Muscle layer of colon (tissue), 2 donors: ENCODE measurements at regions not wholly inside any gene's neighbourhood (a gene's known extent, or its start where the extent isn't known, plus 50 kb on each side); places are given as distances from the start of the nearest gene placed in this dataset.
"Not testable (repeated sequence)": the region's sequence is repeated elsewhere in the genome, so short reads cannot be mapped to it uniquely, and the experiment has no call there.

Experiments
- H3K27ac ChIP-seq: one replicate; pipeline ENCODE4 v1.7.0; 2013; ENCODE audit warnings: low read depth, mild to moderate bottlenecking, low read length, moderate library complexity
- H3K27me3 ChIP-seq, 2 donors: one replicate each; pipeline ENCODE4 v1.7.0; 2013; ENCODE audit warnings: low read length in 2 of 2, mild to moderate bottlenecking in 2 of 2; ENCODE audit not compliant: insufficient read depth in 2 of 2, control insufficient read depth in 1 of 2
- H3K36me3 ChIP-seq: one replicate; pipeline ENCODE4 v1.7.0; 2013; ENCODE audit warnings: mild to moderate bottlenecking, low read length; ENCODE audit not compliant: insufficient read depth
- H3K4me1 ChIP-seq: one replicate; pipeline ENCODE4 v1.7.0; 2013; ENCODE audit warnings: mild to moderate bottlenecking, low read length; ENCODE audit not compliant: insufficient read depth
- H3K4me3 ChIP-seq, 2 donors: one replicate each; pipeline ENCODE4 v1.7.0; 2013; ENCODE audit warnings: low read length in 2 of 2, low read depth in 1 of 2, mild to moderate bottlenecking in 1 of 2, moderate library complexity in 1 of 2
- H3K9ac ChIP-seq: one replicate; pipeline ENCODE4 v1.7.0; 2013; ENCODE audit warnings: low read length
- H3K9me3 ChIP-seq: one replicate; pipeline ENCODE4 v1.7.0; 2013; ENCODE audit warnings: mild to moderate bottlenecking, low read length
- donor health status: abdominal sarcoma.
- donor health status: Adenocarcinoma of cecum.

DNA sequence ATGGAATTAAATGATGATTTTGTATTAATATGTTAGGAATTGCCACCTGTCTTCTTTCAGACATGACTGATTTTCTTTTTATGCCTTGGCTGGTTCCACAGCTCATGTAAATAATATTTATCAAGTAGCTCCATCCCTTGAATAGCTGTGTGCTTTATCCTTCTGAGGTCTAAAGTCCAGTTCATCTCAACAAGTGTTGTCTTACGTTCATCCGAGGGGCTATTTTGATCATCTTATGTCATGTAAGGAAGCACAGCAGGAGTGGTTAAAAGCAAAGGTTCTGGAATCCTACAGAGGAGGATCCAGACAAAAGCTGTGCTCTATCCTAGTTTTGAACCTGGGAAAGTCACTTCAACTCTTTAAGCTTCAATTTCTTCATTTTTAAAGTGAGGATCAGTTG is 123.7 kb upstream of the ATP2B1 start:
- H3K4me1 ChIP-seq: peaks cover 4% of the 10 kb centered on the region
- H3K9me3 ChIP-seq: no peaks in the 10 kb centered on the region
- H3K4me3 ChIP-seq: no peak overlapping the region
- no peak overlapping the region for H3K27ac ChIP-seq
- H3K9ac ChIP-seq: no peak overlapping the region
- no peaks in the 10 kb centered on the region for H3K27me3 ChIP-seq
- no peaks in the 10 kb centered on the region for H3K36me3 ChIP-seq

DNA sequence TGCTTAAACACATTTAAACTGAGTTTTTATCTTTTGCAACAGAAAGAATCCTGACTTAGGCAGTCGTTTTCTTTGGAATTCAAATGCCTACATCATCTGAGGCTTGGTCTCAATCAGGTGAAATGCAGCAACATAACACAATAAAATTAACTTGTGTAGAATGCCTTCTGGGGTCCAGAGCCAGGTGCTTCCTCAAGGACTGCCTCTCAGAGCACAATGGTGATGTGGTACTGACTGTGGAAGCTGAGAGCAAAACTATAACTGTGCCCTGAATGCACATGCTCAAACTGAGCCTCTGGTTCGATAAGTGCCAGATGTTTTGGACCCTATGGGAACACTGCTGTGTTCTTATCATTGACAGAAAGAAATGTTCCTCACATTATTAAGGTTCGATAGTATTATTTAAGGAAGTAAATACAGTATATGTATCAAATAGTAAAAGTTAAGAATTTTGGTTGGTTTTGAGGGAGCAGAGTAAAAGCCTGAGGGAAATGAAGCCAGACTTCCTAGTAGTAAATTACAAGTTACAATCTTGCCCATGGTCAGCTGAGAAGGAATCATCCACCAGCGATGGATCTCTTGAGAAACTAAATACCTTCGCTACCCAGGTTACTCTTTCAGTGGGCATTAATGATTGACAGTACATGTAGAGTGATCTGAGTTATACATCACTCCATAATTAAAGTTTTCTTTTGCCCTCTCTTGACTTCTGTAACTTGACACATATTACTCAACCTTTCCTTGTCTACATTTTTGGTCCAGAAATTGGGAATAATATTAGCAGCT is 122.9 kb upstream of the ATP2B1 start:
- no peak overlapping the region for H3K9ac ChIP-seq

DNA sequence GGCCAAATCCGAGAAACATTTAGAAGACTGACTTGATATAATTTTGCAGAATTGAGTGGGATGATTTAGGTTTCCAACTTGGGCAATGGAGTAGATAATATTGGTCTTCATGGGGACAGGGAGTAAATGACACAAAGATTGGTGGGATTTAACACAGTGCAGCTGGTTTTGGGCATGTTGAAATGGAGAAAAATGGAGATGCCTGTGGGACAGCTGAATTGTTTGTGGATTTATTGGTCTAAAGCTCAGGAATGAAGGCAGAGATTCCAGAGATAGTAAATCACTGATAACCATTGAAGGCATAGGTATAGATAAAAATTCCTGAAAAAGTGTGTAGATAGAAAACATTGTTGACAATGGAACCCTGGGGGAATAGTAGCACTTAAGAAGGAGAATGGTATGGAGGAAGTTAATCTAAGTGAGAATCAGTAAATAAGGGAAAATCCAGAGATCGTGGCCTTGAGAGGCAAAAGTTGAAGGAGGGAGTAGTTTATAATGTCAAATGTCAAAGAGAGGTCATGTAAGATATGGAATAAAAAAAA is 120.9 kb upstream of the ATP2B1 start:
- Histone ChIP-seq H3K36me3 (no peaks in the 10 kb centered on the region), H3K9ac (no peak overlapping the region), H3K4me3 (no peak overlapping the region), H3K9me3 (no peaks in the 10 kb centered on the region), H3K4me1 (peaks cover 4% of the 10 kb centered on the region), H3K27ac (no peak overlapping the region), H3K27me3 (no peaks in the 10 kb centered on the region)

More for the DNA sequence above, 122.9 kb upstream of the ATP2B1 start:
- no peak overlapping the region for H3K27ac ChIP-seq
- H3K4me3 ChIP-seq: no peak overlapping the region
- H3K4me1 ChIP-seq: peaks cover 4% of the 10 kb centered on the region
- no peaks in the 10 kb centered on the region for H3K36me3 ChIP-seq
- H3K27me3 ChIP-seq: no peaks in the 10 kb centered on the region
- H3K9me3 ChIP-seq: no peaks in the 10 kb centered on the region

DNA sequence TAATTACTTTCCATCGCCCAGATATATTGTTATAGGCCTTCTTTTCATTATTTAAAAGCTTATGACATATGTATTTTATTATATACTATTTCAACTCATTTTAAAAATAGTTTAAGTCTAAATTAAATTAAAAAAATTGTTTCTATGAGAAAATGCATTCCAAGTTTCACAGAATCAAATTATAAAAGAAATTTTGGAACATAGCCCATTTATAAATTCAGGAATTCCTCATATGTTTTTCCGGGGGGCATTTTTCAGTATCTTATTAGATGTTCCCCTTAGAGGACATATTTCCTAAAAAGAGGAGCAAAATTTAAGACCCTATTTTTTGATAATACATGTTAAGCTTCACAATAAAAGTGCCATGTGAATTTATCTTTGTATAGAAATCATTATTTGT is 119.9 kb upstream of the ATP2B1 start:
- Histone ChIP-seq H3K4me1 (peaks cover 4% of the 10 kb centered on the region), H3K9me3 (no peaks in the 10 kb centered on the region), H3K27ac (no peak overlapping the region), H3K9ac (no peak overlapping the region), H3K27me3 (no peaks in the 10 kb centered on the region), H3K4me3 (no peak overlapping the region), H3K36me3 (no peaks in the 10 kb centered on the region)

DNA sequence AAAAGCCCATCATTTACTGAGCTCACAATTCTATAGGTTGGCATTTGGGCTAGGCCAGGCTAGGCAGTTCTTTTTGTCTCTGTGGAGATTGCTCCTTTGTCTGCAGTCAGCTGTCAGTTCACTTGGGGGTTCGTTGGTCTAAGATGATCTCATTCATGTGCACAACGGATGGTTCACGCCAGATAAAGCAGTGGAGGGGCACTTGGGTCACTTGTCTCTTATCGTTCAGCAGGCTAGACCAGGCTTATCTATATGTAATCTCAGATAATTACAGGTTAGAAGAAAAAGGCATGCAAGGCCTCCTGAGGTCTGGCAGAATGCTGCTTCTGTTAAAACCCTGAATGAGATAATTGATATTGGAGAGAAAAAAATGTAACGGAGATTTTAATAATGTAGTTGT is 119.0 kb upstream of the ATP2B1 start:
- Histone ChIP-seq H3K9ac (no peak overlapping the region), H3K4me3 (no peak overlapping the region), H3K9me3 (no peaks in the 10 kb centered on the region), H3K27me3 (no peaks in the 10 kb centered on the region), H3K4me1 (peaks cover 4% of the 10 kb centered on the region), H3K27ac (no peak overlapping the region), H3K36me3 (no peaks in the 10 kb centered on the region)

DNA sequence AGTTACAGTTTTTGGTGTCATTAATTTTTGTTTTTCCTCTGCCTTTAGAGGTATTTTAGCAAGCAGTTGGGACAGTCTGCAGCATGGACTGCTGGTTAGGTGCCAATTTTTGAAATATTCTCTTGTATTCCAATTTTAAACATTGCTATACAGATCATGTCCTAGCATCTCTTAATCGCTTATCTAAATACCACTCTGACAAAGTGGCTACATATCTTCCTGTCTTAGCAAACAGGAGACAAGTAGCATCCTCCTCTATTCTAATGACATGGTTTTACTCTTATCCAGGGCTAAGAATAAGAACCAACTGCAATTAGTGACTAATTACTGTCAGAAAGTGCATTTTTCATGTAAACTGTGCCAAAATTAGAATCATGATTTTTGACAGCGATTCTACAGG is 117.8 kb upstream of the ATP2B1 start:
- H3K4me1 ChIP-seq: peaks cover 4% of the 10 kb centered on the region
- H3K4me3 ChIP-seq: no peak overlapping the region
- no peak overlapping the region for H3K27ac ChIP-seq
- H3K27me3 ChIP-seq: no peaks in the 10 kb centered on the region
- H3K36me3 ChIP-seq: no peaks in the 10 kb centered on the region
- no peaks in the 10 kb centered on the region for H3K9me3 ChIP-seq
- H3K9ac ChIP-seq: no peak overlapping the region

DNA sequence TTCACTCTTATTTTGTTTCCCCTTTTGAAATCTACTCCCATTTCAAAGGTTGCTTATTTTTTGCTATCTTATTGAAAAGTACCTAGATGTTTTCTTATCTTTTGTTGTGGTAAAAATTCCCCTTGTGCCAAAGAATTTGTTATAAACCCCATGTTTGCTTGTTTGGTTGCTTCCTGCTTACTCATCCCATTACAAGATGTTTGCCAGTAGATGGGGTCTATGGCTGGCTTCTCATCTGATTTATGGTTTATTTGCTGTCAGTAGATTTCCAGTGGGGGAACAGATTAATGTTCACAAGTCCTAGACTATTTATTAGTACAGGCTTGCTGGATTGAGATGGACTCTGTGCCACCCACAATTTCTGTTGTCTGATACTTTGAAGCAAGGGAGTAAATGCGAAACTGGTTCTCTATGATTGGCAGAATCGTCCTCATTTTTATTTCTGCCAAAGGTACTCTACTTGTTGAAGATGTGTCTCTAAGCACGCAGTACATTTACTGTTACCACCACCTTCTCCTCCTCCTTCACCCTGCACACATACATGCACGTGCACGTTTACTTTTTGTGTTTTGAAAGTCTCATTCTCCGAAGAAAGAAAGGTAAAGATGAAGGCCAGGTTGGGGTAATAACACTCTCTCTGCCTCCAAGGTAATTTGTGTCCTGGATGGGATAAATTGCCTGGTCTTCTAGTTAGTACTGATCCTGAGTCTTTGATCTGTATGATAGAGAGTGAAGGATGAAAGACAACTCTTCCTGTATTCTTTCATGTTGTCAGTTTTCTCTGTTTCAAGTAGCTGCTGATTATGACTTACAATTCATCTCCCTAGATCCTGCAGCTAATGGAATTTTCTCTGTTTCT is 117.2 kb upstream of the ATP2B1 start:
- Histone ChIP-seq H3K9me3 (no peaks in the 10 kb centered on the region), H3K9ac (no peak overlapping the region), H3K36me3 (no peaks in the 10 kb centered on the region), H3K4me1 (peaks cover 4% of the 10 kb centered on the region), H3K27me3 (no peaks in the 10 kb centered on the region), H3K27ac (no peak overlapping the region), H3K4me3 (no peak overlapping the region)

DNA sequence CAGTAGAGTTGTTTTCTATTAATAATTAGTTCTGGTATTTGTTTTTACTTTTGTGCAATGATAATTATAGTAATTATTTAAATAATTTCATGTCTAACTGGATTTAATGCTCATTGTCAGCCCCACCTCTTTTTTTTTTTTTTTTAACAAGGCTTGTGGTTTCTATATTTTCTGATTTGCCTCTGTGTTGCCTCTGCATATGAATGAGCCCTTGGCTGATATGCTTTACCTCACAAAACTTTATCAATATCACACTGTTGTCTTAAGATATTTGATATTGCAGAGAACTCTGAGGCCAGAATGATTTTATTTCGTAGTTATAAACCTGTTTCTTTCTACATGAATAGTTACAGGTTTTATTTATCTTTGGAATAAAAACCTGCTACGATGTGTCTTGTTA is 116.2 kb upstream of the ATP2B1 start:
- H3K36me3 ChIP-seq: no peaks in the 10 kb centered on the region
- H3K9ac ChIP-seq: no peak overlapping the region
- no peak overlapping the region for H3K27ac ChIP-seq
- peaks cover 4% of the 10 kb centered on the region for H3K4me1 ChIP-seq
- no peaks in the 10 kb centered on the region for H3K27me3 ChIP-seq
- no peak overlapping the region for H3K4me3 ChIP-seq
- H3K9me3 ChIP-seq: no peaks in the 10 kb centered on the region

DNA sequence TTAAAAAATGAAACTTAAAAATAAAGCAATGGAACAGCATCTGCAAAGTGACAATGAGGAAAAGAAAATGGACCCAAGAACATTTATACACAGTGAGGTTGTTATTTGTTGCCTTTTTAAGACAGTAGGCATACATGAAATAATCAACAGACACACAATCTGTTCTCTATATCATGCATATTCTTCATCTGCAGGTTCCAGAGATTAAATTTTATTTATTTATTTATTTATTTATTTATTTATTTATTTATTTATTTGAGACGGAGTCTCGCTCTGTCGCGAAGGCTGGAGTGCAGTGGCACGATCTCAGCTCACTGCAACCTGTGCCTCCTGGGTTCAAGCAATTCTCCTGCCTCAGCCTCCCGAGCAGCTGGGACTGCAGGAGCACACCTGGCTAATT is 114.4 kb upstream of the ATP2B1 start:
- H3K9ac ChIP-seq, H3K27me3 ChIP-seq, H3K9me3 ChIP-seq, H3K36me3 ChIP-seq, H3K4me1 ChIP-seq, H3K27ac ChIP-seq, H3K4me3 ChIP-seq: not testable (repeated sequence)

DNA sequence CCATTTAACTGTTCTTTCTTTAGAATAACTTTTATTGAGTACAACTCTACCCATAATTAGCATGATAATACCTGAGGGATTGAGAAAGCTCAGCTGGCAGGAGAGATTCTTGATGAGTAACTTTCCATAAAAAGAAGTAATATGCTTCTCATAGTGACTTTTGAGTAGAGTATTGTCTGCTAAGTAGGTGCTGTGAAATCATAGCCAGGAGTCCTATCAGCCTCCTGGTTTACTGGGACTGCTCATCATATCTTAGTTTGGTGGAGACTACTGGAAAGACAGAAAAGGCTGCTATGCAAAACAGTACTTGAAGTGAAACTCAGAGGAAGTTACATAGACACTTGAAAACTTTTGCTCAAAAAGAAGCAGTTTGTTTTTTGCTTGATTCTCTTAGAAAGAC is 113.3 kb upstream of the ATP2B1 start:
- H3K36me3 ChIP-seq: no peaks in the 10 kb centered on the region
- no peak overlapping the region for H3K4me3 ChIP-seq
- no peaks in the 10 kb centered on the region for H3K9me3 ChIP-seq
- H3K27ac ChIP-seq: no peak overlapping the region
- no peak overlapping the region for H3K9ac ChIP-seq
- no peaks in the 10 kb centered on the region for H3K4me1 ChIP-seq
- H3K27me3 ChIP-seq: no peaks in the 10 kb centered on the region

DNA sequence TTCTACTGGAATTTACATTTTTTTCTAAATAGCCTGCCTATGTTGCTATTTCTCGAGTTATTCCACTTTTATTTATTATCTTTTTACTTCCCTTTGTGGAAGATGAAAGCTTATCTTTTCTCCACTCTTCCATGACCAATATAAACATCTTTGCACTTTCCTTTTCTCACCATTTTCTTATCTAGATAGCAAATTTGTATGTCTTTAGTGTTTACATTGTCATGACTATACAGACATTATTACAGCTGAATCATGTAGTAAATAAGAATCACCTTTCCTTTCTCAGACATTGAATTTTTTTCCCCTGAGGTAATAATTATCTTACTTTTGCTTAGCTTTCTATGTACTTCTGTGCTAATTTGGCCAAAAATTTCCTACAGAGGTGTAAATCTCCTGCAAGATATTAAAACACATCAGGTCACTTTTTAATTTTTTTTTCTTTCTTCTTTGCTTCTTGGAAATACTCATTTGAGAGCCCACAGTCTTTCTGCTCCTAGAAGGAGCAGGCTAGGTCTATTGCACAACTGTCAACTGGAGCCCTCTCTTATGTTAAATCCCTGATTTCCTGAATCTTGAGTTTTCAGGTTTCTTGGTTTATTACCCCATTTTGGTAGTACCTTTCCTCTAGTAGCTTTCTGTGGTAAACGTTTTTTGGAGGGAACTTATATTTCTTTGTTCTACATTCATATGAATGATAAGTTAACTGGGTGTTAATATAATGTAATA is 109.0 kb upstream of the ATP2B1 start:
- H3K9me3 ChIP-seq: no peaks in the 10 kb centered on the region
- H3K27ac ChIP-seq: no peak overlapping the region
- H3K4me3 ChIP-seq: no peak overlapping the region
- no peaks in the 10 kb centered on the region for H3K4me1 ChIP-seq
- H3K27me3 ChIP-seq: no peaks in the 10 kb centered on the region
- H3K9ac ChIP-seq: no peak overlapping the region
- H3K36me3 ChIP-seq: no peaks in the 10 kb centered on the region
